GM12878 (cell line): ENCODE measurements at regions not wholly inside any gene's neighbourhood (a gene's known extent, or its start where the extent isn't known, plus 50 kb on each side); places are given as distances from the start of the nearest gene placed in this dataset.

ENCODE experiments used
- ATAC-seq: fragments of 200-7000 bp; cut with Tn5 transposase; 3 replicates; pipeline ENCODE4 v1.9.1; 2020; ENCODE audit warnings: mild to moderate bottlenecking, moderate library complexity
- BruUV-seq: library from RNA; stranded (reverse); fragments of 400-500 nt; replicated peaks from 2 replicates; lab custom pipeline; 2021; lab: Mats Ljungman, UMichigan
- CTCF ChIA-PET: fragments of 300-600 bp; sonication (Branson Sonifier 250); formaldehyde crosslinking; extraction: SDS; loops from one replicate; lab custom pipeline; 2021; ENCODE audit warnings: inconsistent platforms; lab: Yijun Ruan, JAX
- POLR2A ChIA-PET: fragments of 350-600 bp; formaldehyde crosslinking; extraction: SDS; loops from one replicate; lab custom pipeline; 2021; ENCODE audit warnings: inconsistent platforms; lab: Charles Lee
- RAD21 ChIA-PET: fragments of 300-600 bp; sonication (Branson Sonifier 250); formaldehyde crosslinking; loops from one replicate; lab custom pipeline; 2023; ENCODE audit warnings: antibody characterized with exemption; ENCODE audit not compliant: unreplicated experiment; lab: Charles Lee
- SMC1A ChIA-PET: fragments of 300-600 bp; sonication (Branson Sonifier 250); formaldehyde crosslinking; loops from one replicate; lab custom pipeline; 2023; ENCODE audit not compliant: unreplicated experiment, uncharacterized antibody; lab: Charles Lee
- DNase-seq: peaks from one replicate; pipeline ENCODE4 v3.0.0-alpha.2; 2011; ENCODE audit warnings: low read depth, low spot score
- FAIRE-seq: peaks from 3 replicates; lab custom pipeline; 2011; peaks lifted over from hg19 to GRCh38; lab: Jason Lieb, UNC
- H2AFZ ChIP-seq: 2 replicates; pipeline ENCODE4 v1.6.0; 2011; ENCODE audit warnings: low read depth, low read length, control low read depth; ENCODE audit not compliant: control insufficient read depth
- H3K27ac ChIP-seq: 2 replicates; pipeline ENCODE4 v1.5.1; 2011; ENCODE audit warnings: control low read depth; ENCODE audit not compliant: control insufficient read depth, insufficient read depth
- H3K27me3 ChIP-seq, 2 experiments: replicated peaks in 1 of 2; 2 replicates each; pipeline versions ENCODE4 v1.6.0 to v1.6.1; 2011; ENCODE audit warnings: low read length in 1 of 2; ENCODE audit not compliant: control insufficient read depth in 2 of 2, insufficient read depth in 2 of 2
- H3K36me3 ChIP-seq, 2 experiments: 2 replicates each; pipeline ENCODE4 v1.5.1; 2011; ENCODE audit warnings: low read length in 1 of 2; ENCODE audit not compliant: control insufficient read depth in 2 of 2, insufficient read depth in 2 of 2
- H3K4me1 ChIP-seq: 2 replicates; pipeline ENCODE4 v1.6.1; 2011; ENCODE audit warnings: mild to moderate bottlenecking, low read length, moderate library complexity, mixed read lengths; ENCODE audit not compliant: control insufficient read depth, insufficient read depth
- H3K4me2 ChIP-seq: 2 replicates; pipeline ENCODE4 v1.6.0; 2011; ENCODE audit warnings: control low read depth; ENCODE audit not compliant: control insufficient read depth, insufficient read depth
- H3K4me3 ChIP-seq: fragments of 200-600 bp; sonication (generic); 2 replicates; pipeline ENCODE4 v1.5.1; 2016
- H3K79me2 ChIP-seq: 2 replicates; pipeline ENCODE4 v1.6.0; 2011; ENCODE audit warnings: low read length; ENCODE audit not compliant: control insufficient read depth, insufficient read depth
- H3K9ac ChIP-seq: 2 replicates; pipeline ENCODE4 v1.8.0; 2011; ENCODE audit warnings: low read length, control low read depth, mixed read lengths; ENCODE audit not compliant: control insufficient read depth, insufficient read depth
- H3K9me3 ChIP-seq: replicated peaks from 3 replicates; pipeline ENCODE4 v1.5.1; 2011; ENCODE audit warnings: mild to moderate bottlenecking, low read length; ENCODE audit not compliant: control insufficient read depth, insufficient read depth
- H4K20me1 ChIP-seq: 2 replicates; pipeline ENCODE4 v1.6.0; 2011; ENCODE audit not compliant: control insufficient read depth, insufficient read depth
- FOXK2 ChIP-seq: fragments of 450-650 bp; IDR thresholded peaks from 2 replicates; pipeline ENCODE4 v1.6.1; 2017; ENCODE audit warnings: mild to moderate bottlenecking, moderate library complexity
- KAT2A ChIP-seq: conservative IDR thresholded peaks from 2 replicates; pipeline ENCODE4 v1.6.1; 2011; ENCODE audit warnings: low read depth, low read length; ENCODE audit not compliant: control insufficient read depth
- KDM1A ChIP-seq: fragments of 200-600 bp; sonication (generic); IDR thresholded peaks from 2 replicates; pipeline ENCODE4 v1.6.1; 2016; ENCODE audit warnings: borderline replicate concordance
- MLLT1 ChIP-seq: fragments of 450-650 bp; IDR thresholded peaks from 2 replicates; pipeline ENCODE4 v1.6.1; 2016; ENCODE audit warnings: mild to moderate bottlenecking
- MTA2 ChIP-seq: fragments of 450-650 bp; IDR thresholded peaks from 2 replicates; pipeline ENCODE4 v1.6.1; 2016; ENCODE audit warnings: low read depth, mild to moderate bottlenecking, moderate library complexity
- NFYA ChIP-seq: IDR thresholded peaks from 2 replicates; pipeline ENCODE4 v1.6.1; 2011; ENCODE audit warnings: low read depth, mild to moderate bottlenecking, low read length, improper control_type of control experiment, borderline replicate concordance
- RAD51 ChIP-seq: fragments of 450-650 bp; IDR thresholded peaks from 2 replicates; pipeline ENCODE4 v1.6.1; 2016; ENCODE audit warnings: moderate library complexity, mild to moderate bottlenecking, inconsistent platforms
- ZBTB40 ChIP-seq: fragments of 450-650 bp; IDR thresholded peaks from 2 replicates; pipeline ENCODE4 v1.6.1; 2016; ENCODE audit warnings: mild to moderate bottlenecking, moderate library complexity, borderline replicate concordance
- WGBS: methylation state at CpG from one replicate; pipeline ENCODE4 v1.1.6; 2016; ENCODE audit warnings: low lambda C conversion rate; ENCODE audit not compliant: insufficient replicate concordance, insufficient coverage; ENCODE audit errors: missing lambda C conversion rate; 5-methylcytosine and 5-hydroxymethylcytosine counted together
- in situ Hi-C: fragments of 300-500 bp; cut with MboI; formaldehyde crosslinking; loops from 9 replicates; pipeline ENCODE4 v1.14.3; 2018; ENCODE audit warnings: mixed read lengths
- intact Hi-C: fragments of 100-400 bp; cut with micrococcal nuclease; formaldehyde crosslinking; loops from one replicate; pipeline ENCODE4 v1.14.2; 2022; ENCODE audit not compliant: unreplicated experiment
- TF ChIP-seq, protein P1 (sequence below): IDR thresholded peaks from 2 replicates; pipeline ENCODE4 v1.6.1; 2011; ENCODE audit warnings: mild to moderate bottlenecking, low read depth, low read length, moderate library complexity; ENCODE audit not compliant: insufficient replicate concordance

- no peak for FAIRE-seq
- H3K4me2 ChIP-seq: no peak overlapping the region
- no peaks in the 10 kb centered on the region for H3K36me3 ChIP-seq
- H3K9ac ChIP-seq: no peak overlapping the region
- no peak for DNase-seq
- TF ChIP-seq, protein P1, sequence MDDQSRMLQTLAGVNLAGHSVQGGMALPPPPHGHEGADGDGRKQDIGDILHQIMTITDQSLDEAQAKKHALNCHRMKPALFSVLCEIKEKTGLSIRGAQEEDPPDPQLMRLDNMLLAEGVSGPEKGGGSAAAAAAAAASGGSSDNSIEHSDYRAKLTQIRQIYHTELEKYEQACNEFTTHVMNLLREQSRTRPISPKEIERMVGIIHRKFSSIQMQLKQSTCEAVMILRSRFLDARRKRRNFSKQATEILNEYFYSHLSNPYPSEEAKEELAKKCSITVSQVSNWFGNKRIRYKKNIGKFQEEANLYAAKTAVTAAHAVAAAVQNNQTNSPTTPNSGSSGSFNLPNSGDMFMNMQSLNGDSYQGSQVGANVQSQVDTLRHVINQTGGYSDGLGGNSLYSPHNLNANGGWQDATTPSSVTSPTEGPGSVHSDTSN: no peak
- TF ChIP-seq NFYA (no peak), RAD51 (no peak)
- no peaks in the 10 kb centered on the region for H4K20me1 ChIP-seq
- H3K4me3 ChIP-seq: no peak overlapping the region
- ChIA-PET RAD21 (interaction anchor here (0.6 to 1.4 kb wide), 2 partner anchors 149 to 1900 kb away, joined by 3 to 4 read pairs; no protein-coding TSS in a partner anchor), POLR2A (interaction anchor here (0.5 kb wide), 1 partner anchor 57 kb away, joined by 6 read pairs; no protein-coding TSS in a partner anchor), CTCF (interaction anchor here (1.9 kb wide), 1 partner anchor 10 kb away, joined by 6 read pairs; no protein-coding TSS in a partner anchor), SMC1A (interaction anchor here (1.6 kb wide), 1 partner anchor 149 kb away, joined by 5 read pairs; no protein-coding TSS in a partner anchor)
- peaks cover 8% of the 10 kb centered on the region for H3K4me1 ChIP-seq
- 78% methylated on average over 8 of the region's 8 CpGs for WGBS
- ATAC-seq: no peak
- in situ Hi-C loops: no loop called here
- BruUV-seq: no TSS peak
- H3K9me3 ChIP-seq: no peaks in the 10 kb centered on the region
- no peak overlapping the region for H3K27ac ChIP-seq
- no peaks in the 10 kb centered on the region for H3K27me3 ChIP-seq
- intact Hi-C loops: no loop called here
- no peaks in the 10 kb centered on the region for H3K79me2 ChIP-seq
- no peak overlapping the region for H2AFZ ChIP-seq
Measured at GRCh38 chr1:212219679-212220463, 65.3 kb upstream of the PPP2R5A start.

GRCh38 chr1:212221801-212222200 is 63.4 kb upstream of the PPP2R5A start:
- no peaks in the 10 kb centered on the region for H4K20me1 ChIP-seq
- H3K27me3 ChIP-seq: no peaks in the 10 kb centered on the region
- CTCF ChIA-PET: no interaction called here
- no peak for ATAC-seq
- RAD21 ChIA-PET: no interaction called here
- POLR2A ChIA-PET: no interaction called here
- H3K4me2 ChIP-seq: no peak overlapping the region
- no peak for DNase-seq
- intact Hi-C loops (no loop called here), in situ Hi-C loops (no loop called here)
- H3K79me2 ChIP-seq: no peaks in the 10 kb centered on the region
- WGBS: 67% methylated on average over 1 of the region's 1 CpG
- no peak overlapping the region for H3K27ac ChIP-seq
- no peaks in the 10 kb centered on the region for H3K9me3 ChIP-seq
- no peak overlapping the region for H3K9ac ChIP-seq
- no TSS peak for BruUV-seq
- no peaks in the 10 kb centered on the region for H3K36me3 ChIP-seq
- H2AFZ ChIP-seq: no peak overlapping the region
- SMC1A ChIA-PET: interaction anchor here (1.1 kb wide), 1 partner anchor 34 kb away, joined by 3 read pairs; no protein-coding TSS in a partner anchor
- FAIRE-seq: no peak
- no peak overlapping the region for H3K4me3 ChIP-seq
- peaks cover 13% of the 10 kb centered on the region for H3K4me1 ChIP-seq
- TF ChIP-seq MTA2 (no peak), FOXK2 (no peak), MLLT1 (no peak), KDM1A (no peak), RAD51 (no peak), KAT2A (no peak), ZBTB40 (no peak)
